ENCODE measurements at regions not wholly inside any gene's neighbourhood (a gene's known extent, or its start where the extent isn't known, plus 50 kb on each side); places are given as distances from the start of the nearest gene placed in this dataset.

GRCh38 chr13:40024967-40025714, 369.7 kb downstream of the COG6 start:
- Mint-ChIP-seq H3K36me3 (no peaks in the 10 kb centered on the region), H3K27me3 (ENCODE audit: low read depth) (no peaks in the 10 kb centered on the region), H3K4me3 (no peak overlapping the region), H3K4me1 (no peaks in the 10 kb centered on the region), H3K27ac (no peak overlapping the region), H3K9me3 (peaks cover 13% of the 10 kb centered on the region)
- DNase-seq (ENCODE audit: low spot score) (no peak), ATAC-seq (no peak)
- ChIA-PET CTCF (no interaction called here), POLR2A (no interaction called here)
- no peak for TF ChIP-seq EMX1 (CRISPR knock-in tag; IDR thresholded peaks at IDR 0.05)
- no peak for TF ChIP-seq NFE2L1 (CRISPR knock-in tag; IDR thresholded peaks at IDR 0.05)
- TF ChIP-seq, protein P1, sequence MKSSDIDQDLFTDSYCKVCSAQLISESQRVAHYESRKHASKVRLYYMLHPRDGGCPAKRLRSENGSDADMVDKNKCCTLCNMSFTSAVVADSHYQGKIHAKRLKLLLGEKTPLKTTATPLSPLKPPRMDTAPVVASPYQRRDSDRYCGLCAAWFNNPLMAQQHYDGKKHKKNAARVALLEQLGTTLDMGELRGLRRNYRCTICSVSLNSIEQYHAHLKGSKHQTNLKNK (CRISPR knock-in tag; IDR thresholded peaks at IDR 0.05): no peak
- no peak for TF ChIP-seq ZNF281 (CRISPR knock-in tag; IDR thresholded peaks at IDR 0.05)
- no peak for TF ChIP-seq ESRRA (CRISPR knock-in tag; IDR thresholded peaks at IDR 0.05; ENCODE audit: borderline replicate concordance)
- no peak for TF ChIP-seq CBFB (CRISPR knock-in tag; IDR thresholded peaks at IDR 0.05; ENCODE audit: low read depth)
- TF ChIP-seq ARID4B (CRISPR knock-in tag; IDR thresholded peaks at IDR 0.05; ENCODE audit: borderline replicate concordance): no peak
- TF ChIP-seq MYBL2 (CRISPR knock-in tag; IDR thresholded peaks at IDR 0.05): no peak
- TF ChIP-seq, protein P2, sequence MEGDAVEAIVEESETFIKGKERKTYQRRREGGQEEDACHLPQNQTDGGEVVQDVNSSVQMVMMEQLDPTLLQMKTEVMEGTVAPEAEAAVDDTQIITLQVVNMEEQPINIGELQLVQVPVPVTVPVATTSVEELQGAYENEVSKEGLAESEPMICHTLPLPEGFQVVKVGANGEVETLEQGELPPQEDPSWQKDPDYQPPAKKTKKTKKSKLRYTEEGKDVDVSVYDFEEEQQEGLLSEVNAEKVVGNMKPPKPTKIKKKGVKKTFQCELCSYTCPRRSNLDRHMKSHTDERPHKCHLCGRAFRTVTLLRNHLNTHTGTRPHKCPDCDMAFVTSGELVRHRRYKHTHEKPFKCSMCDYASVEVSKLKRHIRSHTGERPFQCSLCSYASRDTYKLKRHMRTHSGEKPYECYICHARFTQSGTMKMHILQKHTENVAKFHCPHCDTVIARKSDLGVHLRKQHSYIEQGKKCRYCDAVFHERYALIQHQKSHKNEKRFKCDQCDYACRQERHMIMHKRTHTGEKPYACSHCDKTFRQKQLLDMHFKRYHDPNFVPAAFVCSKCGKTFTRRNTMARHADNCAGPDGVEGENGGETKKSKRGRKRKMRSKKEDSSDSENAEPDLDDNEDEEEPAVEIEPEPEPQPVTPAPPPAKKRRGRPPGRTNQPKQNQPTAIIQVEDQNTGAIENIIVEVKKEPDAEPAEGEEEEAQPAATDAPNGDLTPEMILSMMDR (IDR thresholded peaks at IDR 0.05): no peak
- TF ChIP-seq ZBTB21 (CRISPR knock-in tag; IDR thresholded peaks at IDR 0.05; ENCODE audit: borderline replicate concordance): no peak

DNA sequence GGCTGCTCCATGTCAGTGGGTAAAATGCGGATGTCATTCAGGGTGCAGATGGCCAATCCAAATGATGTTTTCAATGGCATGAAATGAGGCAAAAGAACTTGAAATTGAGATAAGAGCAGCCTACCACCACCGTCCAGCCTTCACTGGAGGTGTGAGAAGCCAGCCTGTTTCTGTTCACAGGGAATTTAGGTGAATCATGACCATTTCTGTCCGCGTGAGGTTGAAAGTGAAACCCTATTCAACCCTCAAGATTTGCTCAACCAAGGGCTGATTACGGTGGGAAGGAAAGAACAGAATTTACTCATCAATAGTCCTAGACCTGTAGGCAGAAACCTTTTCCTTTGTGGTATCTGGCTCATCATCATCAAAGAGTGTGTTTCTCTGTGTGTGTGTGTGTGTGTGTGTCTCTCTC, 370.7 kb downstream of the COG6 start:
- ChIA-PET CTCF (no interaction called here), POLR2A (no interaction called here)
- no peaks in the 10 kb centered on the region for H3K27me3 Mint-ChIP-seq (ENCODE audit: low read depth)
- H3K4me1 Mint-ChIP-seq: peaks cover 9% of the 10 kb centered on the region
- no peak for ATAC-seq
- H3K9me3 Mint-ChIP-seq: peaks cover 13% of the 10 kb centered on the region
- no peak for DNase-seq (ENCODE audit: low spot score)
- H3K27ac Mint-ChIP-seq: no peak overlapping the region
- H3K36me3 Mint-ChIP-seq: no peaks in the 10 kb centered on the region
- H3K4me3 Mint-ChIP-seq: no peak overlapping the region
- TF ChIP-seq, protein P3, sequence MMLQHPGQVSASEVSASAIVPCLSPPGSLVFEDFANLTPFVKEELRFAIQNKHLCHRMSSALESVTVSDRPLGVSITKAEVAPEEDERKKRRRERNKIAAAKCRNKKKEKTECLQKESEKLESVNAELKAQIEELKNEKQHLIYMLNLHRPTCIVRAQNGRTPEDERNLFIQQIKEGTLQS (CRISPR knock-in tag; conservative IDR thresholded peaks at IDR 0.05): no peak
- TF ChIP-seq CDX4 (CRISPR knock-in tag; IDR thresholded peaks at IDR 0.05; ENCODE audit: borderline replicate concordance) (no peak), OVOL2 (CRISPR knock-in tag; IDR thresholded peaks at IDR 0.05; ENCODE audit: borderline replicate concordance) (no peak), CREB1 (CRISPR knock-in tag; IDR thresholded peaks at IDR 0.05) (no peak), USF2 (CRISPR knock-in tag; IDR thresholded peaks at IDR 0.05) (no peak), ESRRA (CRISPR knock-in tag; IDR thresholded peaks at IDR 0.05; ENCODE audit: borderline replicate concordance) (no peak), MXD4 (CRISPR knock-in tag; IDR thresholded peaks at IDR 0.05; ENCODE audit: borderline replicate concordance) (no peak)
- TF ChIP-seq, protein P2 (IDR thresholded peaks at IDR 0.05): no peak
